NCI-H2196 (cell line): ENCODE measurements at regions not wholly inside any gene's neighbourhood (a gene's known extent, or its start where the extent isn't known, plus 50 kb on each side); places are given as distances from the start of the nearest gene placed in this dataset.
"Not testable (repeated sequence)": the region's sequence is repeated elsewhere in the genome, so short reads cannot be mapped to it uniquely, and the experiment has no call there.

ENCODE experiments used
- DNase-seq: peaks from one replicate; lab custom pipeline; 2025; ENCODE audit not compliant: unreplicated experiment; lab: John Stamatoyannopoulos, UW

DNA sequence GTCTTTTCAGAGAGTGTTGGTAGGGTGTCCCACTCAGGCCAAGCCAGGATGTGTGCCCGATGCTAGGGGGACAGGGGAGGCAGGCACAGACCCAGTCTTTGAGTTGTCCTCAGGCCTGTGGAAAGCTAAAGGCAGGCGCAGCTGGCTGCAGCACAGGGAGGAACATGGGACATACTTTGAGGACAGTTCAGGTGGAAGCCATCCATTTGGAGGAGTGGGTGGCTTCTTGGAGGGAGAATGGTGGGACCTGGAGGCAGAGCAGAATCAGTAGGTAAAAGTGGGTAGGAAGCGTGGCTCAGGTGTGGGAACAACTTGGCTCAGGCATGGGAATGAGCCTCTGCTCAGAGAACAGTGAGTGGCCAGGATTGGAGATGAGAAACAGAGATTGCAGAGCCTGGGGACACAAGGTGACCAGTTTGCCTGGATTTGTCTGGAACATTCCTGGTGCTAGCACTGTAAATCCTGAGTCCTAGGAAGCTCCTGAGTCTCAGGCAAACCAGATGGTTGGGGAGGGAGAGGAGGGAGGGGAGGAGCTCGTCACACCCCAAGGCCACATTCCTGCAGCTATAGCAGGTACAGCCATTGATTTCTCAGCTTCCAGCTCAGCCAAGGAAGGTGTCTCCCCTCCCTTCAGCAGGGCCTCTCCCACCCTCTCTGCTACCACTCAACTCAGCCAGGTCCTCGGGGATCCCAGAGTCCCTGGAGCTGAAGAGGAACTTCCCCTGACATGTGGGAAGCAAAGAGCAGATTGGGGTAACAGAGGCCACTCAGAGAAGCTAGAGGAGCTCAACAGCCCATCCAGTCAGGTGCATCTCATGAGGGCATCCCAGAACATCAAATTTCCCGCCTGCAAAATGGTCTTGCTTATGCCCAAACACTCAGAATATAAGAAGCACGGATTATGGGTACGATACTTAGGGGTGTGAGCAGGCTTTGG is 65.2 kb upstream of the TINAGL1 start:
- no peak for DNase-seq

GRCh38 chr1:31511848-31512615 is 64.3 kb upstream of the TINAGL1 start:
- DNase-seq, result no peak

GRCh38 chr1:31514117-31514516 is 62.2 kb upstream of the TINAGL1 start:
- no peak for DNase-seq

DNA sequence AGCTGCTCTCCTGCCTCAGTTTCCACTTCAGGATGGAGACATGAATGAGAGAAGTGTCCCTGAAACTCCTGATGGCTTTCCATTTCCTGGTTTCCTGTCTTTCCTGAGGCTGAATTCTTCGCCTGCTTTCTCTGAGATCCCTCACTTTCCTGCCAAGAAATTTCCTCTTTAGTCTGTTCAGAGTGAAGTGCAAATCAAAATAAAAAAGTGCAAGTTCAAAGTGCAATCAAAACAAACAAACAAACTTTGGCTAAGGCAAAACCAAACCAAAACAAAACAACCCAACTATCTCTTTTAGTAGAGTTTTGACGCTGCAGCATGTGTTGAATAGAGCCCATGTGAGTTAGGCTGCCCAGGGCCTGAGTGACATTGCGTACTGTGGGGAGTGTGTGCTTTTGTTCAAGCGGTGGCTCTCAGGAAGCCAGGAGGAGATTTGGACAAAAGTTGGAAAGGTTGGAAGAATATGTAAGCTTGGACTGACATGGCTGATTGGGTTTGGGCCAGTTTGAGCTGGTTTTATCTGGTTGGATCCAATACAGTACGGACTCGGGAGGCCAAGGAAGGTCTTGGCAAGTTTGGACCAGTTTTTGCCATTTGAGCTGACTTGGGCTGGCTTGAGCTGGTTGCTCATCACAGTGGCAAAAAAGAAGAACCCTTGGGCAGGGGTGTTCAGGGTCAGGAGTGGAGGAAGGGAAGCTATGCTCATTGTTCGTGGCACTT is 61.1 kb upstream of the TINAGL1 start:
- no peak for DNase-seq

GRCh38 chr1:31515936-31516335 is 60.4 kb upstream of the TINAGL1 start:
- no peak for DNase-seq

- DNase-seq, result no peak
These were observed 59.0 kb upstream of the TINAGL1 start for GRCh38 chr1:31517301-31517700.

- not testable (repeated sequence) for DNase-seq
These were observed 58.3 kb upstream of the TINAGL1 start for GRCh38 chr1:31517986-31518385.

DNA sequence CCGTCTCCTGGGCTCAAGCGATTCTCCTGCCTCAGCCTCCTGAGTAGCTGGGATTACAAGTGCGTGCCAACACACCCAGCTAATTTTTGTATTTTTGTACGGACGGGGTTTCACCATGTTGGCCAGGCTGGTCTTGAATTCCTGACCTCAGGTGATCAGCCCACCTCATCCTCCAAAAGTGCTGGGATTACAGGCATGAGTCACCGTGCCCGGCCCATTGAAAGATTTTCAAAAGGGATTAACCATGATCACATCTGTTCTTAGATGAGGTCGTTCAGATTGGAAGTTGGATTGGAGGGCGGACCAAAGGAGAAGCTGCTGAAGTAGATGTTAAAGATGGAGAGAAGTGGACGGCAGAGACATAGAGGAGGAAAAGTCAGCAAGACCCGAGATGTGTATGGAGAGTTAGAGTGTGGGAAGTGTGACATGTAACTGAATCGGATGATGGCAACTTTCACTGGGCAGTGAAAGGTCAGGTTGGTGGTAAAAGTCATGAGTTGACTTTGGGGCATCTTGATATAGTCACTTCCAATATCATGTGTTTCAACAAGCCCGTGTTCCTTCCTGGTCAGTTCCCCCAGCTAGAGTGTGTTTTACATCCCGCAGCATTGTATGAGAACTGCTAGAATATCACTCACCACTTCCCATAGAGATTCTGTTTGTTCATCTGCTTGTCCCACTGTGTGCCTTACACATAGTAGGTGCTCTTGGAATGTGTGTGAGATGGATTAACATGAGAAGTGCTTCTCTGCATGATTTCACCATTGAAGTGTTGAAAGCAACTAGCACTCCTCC is 54.4 kb upstream of the TINAGL1 start:
- no peak for DNase-seq

GRCh38 chr1:31522556-31522845 is 53.8 kb upstream of the TINAGL1 start:
- DNase-seq, result no peak

- no peak for DNase-seq
These were observed 53.3 kb upstream of the TINAGL1 start for GRCh38 chr1:31523012-31523411.

DNA sequence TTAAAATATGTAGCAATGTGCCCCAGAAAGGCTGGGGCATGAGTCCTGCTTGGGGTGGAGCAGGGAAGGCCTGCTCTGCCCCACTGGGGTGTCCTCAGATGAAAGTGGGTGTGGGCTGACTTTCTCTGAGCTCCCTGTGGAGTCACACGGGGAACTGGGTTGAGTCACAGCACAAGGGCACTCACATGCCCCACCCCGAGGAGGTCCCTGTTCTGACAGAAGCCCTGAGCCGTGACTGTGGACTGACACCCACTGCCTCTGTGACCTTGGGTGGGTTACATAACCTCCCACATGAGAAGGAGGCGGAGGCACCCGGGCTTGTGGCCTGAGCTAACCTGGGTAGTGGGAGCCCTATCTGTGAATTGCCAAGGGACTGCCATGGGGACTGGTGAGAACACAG is 52.5 kb upstream of the TINAGL1 start:
- no peak for DNase-seq

GRCh38 chr1:31524186-31524901 is 52.0 kb upstream of the TINAGL1 start:
- no peak for DNase-seq
